Prostate gland (tissue), 2 donors: ENCODE measurements at regions not wholly inside any gene's neighbourhood (a gene's known extent, or its start where the extent isn't known, plus 50 kb on each side); places are given as distances from the start of the nearest gene placed in this dataset.

Source experiments
- DNase-seq: peaks from one replicate; pipeline ENCODE4 v3.0.0-alpha.2; 2019; ENCODE audit warnings: low spot score
- H3K27ac ChIP-seq, 2 donors: fragments of 200-600 bp; sonication (generic); 2 replicates each; pipeline ENCODE4 v1.5.1; 2017 to 2019
- H3K27me3 ChIP-seq: fragments of 200-600 bp; sonication (generic); replicated peaks from 2 replicates; pipeline ENCODE4 v1.5.1; 2019; ENCODE audit not compliant: insufficient read depth
- H3K36me3 ChIP-seq, 2 donors: fragments of 200-600 bp; sonication (generic); 1 replicate in 1 of 2; 2 replicates in 1 of 2; pipeline versions ENCODE4 v1.5.1 to v1.8.1; 2017 to 2019
- H3K4me1 ChIP-seq: fragments of 200-600 bp; sonication (generic); replicated peaks from 2 replicates; pipeline ENCODE4 v1.5.1; 2019
- H3K4me3 ChIP-seq, 2 donors: fragments of 200-600 bp; sonication (generic); 2 replicates each; pipeline ENCODE4 v1.5.1; 2017 to 2019
- H3K9me3 ChIP-seq: fragments of 200-600 bp; sonication (generic); 2 replicates; pipeline ENCODE4 v1.5.1; 2017
- POLR2A ChIP-seq: fragments of 450-650 bp; IDR thresholded peaks from one replicate; pipeline ENCODE4 v1.6.1; 2016; ENCODE audit warnings: antibody characterized with exemption, mild to moderate bottlenecking
- POLR2AphosphoS5 ChIP-seq: sonication (generic); formaldehyde crosslinking; IDR thresholded peaks from one replicate; pipeline ENCODE4 v1.6.1; 2017; ENCODE audit warnings: antibody characterized with exemption
- WGBS: methylation state at CpG from one replicate; pipeline ENCODE4 v1.1.5; 2018; 5-methylcytosine and 5-hydroxymethylcytosine counted together
- intact Hi-C: fragments of 100-400 bp; cut with DNase I; formaldehyde crosslinking; loops from one replicate; pipeline ENCODE4 v1.14.2; 2022
- TF ChIP-seq, protein P1 (sequence below), 4 experiments: fragments of 200-600 bp in 2 of 4; fragments of 450-650 bp in 2 of 4; sonication (generic) in 2 of 4; IDR thresholded peaks; 1 replicate in 3 of 4; 2 replicates in 1 of 4; pipeline ENCODE4 v1.5.1; 2016 to 2019; ENCODE audit warnings: antibody characterized with exemption in 4 of 4, mild to moderate bottlenecking in 2 of 4, moderate library complexity in 2 of 4

DNA sequence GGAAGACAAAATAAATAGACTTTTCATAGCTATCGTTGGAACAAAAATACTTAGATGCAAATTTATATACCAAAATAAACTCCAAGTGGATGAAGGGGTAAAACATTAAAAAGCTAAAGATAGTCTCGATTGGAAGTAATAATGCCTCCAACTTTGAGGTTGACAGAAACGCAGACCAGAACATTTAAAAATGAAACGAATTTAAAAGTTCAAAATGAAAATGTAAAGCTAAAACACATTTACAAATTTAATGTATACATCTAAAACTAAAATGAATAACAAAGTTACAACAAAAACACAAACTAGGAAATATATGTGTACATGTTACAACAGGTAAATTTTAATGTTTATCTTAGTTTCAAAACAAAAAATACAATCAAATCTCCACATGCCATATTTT lies 107.5 kb upstream of the AKR1E2 start:
- WGBS, result 92% methylated on average over 4 of the region's 4 CpGs
- no peak overlapping the region for H3K27ac ChIP-seq
- H3K9me3 ChIP-seq, result no peaks in the 10 kb centered on the region
- TF ChIP-seq POLR2A, result no peak
- TF ChIP-seq POLR2AphosphoS5, result no peak
- TF ChIP-seq, protein P1, sequence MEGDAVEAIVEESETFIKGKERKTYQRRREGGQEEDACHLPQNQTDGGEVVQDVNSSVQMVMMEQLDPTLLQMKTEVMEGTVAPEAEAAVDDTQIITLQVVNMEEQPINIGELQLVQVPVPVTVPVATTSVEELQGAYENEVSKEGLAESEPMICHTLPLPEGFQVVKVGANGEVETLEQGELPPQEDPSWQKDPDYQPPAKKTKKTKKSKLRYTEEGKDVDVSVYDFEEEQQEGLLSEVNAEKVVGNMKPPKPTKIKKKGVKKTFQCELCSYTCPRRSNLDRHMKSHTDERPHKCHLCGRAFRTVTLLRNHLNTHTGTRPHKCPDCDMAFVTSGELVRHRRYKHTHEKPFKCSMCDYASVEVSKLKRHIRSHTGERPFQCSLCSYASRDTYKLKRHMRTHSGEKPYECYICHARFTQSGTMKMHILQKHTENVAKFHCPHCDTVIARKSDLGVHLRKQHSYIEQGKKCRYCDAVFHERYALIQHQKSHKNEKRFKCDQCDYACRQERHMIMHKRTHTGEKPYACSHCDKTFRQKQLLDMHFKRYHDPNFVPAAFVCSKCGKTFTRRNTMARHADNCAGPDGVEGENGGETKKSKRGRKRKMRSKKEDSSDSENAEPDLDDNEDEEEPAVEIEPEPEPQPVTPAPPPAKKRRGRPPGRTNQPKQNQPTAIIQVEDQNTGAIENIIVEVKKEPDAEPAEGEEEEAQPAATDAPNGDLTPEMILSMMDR (IDR thresholded peaks at IDR 0.05), result no peak
- no peaks in the 10 kb centered on the region for H3K27me3 ChIP-seq
- intact Hi-C loops, result no loop called here
- DNase-seq, result no peak
- no peaks in the 10 kb centered on the region for H3K4me1 ChIP-seq
- no peaks in the 10 kb centered on the region for H3K36me3 ChIP-seq
- no peak overlapping the region for H3K4me3 ChIP-seq

DNA sequence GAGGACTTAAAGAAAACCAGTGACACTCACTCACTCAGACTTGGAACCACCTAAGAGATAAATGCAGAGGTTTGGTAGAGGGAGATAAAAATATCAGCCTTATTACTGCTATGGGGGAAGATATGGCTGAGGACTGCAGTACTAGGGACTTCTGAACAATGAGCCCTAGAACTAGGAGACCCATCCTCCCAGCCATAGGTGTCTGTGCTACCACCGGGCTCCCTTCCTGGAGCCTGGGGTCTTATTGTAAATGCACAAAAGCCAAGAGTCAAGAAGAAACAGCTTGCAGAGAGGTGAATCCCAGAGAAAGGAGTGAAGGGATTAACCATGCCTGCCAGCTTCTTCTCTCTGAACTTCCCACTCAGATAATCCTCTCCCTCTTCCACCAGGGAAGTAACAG lies 108.3 kb upstream of the AKR1E2 start:
- H3K36me3 ChIP-seq, result no peaks in the 10 kb centered on the region
- H3K27me3 ChIP-seq, result no peaks in the 10 kb centered on the region
- H3K9me3 ChIP-seq, result no peaks in the 10 kb centered on the region
- TF ChIP-seq POLR2AphosphoS5 (no peak), POLR2A (no peak)
- TF ChIP-seq, protein P1 (IDR thresholded peaks at IDR 0.05), result no peak
- H3K27ac ChIP-seq, result no peak overlapping the region
- intact Hi-C loops, result no loop called here
- H3K4me3 ChIP-seq, result no peak overlapping the region
- DNase-seq, result no peak
- 63% methylated on average over 1 of the region's 1 CpG for WGBS
- H3K4me1 ChIP-seq, result no peaks in the 10 kb centered on the region

DNA sequence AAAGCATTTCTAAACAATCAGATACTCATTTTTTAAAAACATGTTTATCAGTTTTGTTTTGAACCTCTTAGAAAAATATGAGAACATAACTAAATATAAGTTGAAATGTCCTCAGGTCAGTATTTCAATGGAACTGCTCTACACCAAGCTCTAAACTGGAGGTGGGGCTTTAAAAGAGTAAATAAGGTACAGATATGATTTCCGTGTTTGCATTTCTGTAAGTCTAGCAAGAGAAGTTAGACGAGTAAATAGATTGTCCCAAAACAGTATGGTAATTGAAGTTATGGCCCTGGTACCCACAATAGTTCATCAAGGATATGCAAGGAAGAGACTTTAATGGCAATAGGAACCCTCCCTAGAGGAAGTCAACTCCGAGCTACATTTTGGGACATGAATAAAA lies 115.1 kb upstream of the AKR1E2 start:
- no peaks in the 10 kb centered on the region for H3K27me3 ChIP-seq
- TF ChIP-seq, protein P1 (IDR thresholded peaks at IDR 0.05), result no peak
- no peak for TF ChIP-seq POLR2A
- TF ChIP-seq POLR2AphosphoS5, result no peak
- H3K4me3 ChIP-seq, result no peak overlapping the region
- intact Hi-C loops, result no loop called here
- H3K36me3 ChIP-seq, result no peaks in the 10 kb centered on the region
- WGBS, result 52% methylated on average over 3 of the region's 3 CpGs
- H3K27ac ChIP-seq, result no peak overlapping the region
- no peaks in the 10 kb centered on the region for H3K9me3 ChIP-seq
- DNase-seq, result no peak
- no peaks in the 10 kb centered on the region for H3K4me1 ChIP-seq

DNA sequence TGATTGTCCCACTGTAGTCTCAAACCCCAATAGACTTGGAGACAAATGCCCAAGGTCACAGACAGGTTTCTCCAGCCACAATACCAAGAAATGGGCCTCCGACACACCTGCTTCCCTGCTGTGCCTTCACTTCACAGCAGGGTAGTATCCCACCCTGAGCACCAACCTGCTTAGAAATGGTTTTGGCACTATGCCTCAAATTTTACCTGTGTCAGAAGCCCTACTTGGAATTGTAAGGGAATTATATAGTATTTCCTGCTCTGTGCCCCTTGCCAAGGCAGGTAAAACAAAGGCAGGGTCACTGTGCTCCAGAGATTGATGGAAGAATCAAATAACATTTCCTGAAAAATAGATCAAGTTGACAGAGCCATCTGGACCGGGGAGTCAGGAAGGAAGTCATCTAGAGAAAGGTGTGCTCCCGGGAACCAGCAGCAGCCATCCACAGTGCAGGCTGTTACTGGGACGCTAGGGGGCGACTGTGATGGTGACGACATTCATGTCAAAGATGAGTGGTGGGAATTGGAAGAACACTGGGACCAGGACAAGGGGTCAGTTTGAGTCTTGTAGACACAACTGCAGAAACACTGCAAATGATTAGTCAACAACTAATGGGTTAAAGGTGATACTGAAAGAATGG lies 117.8 kb upstream of the AKR1E2 start:
- Histone ChIP-seq H3K4me3 (no peak overlapping the region), H3K27ac (no peak overlapping the region), H3K4me1 (no peaks in the 10 kb centered on the region), H3K27me3 (no peaks in the 10 kb centered on the region), H3K36me3 (no peaks in the 10 kb centered on the region), H3K9me3 (no peaks in the 10 kb centered on the region)
- WGBS, result 63% methylated on average over 6 of the region's 6 CpGs
- intact Hi-C loops, result no loop called here
- no peak for DNase-seq
- TF ChIP-seq POLR2A (no peak), POLR2AphosphoS5 (no peak)

DNA sequence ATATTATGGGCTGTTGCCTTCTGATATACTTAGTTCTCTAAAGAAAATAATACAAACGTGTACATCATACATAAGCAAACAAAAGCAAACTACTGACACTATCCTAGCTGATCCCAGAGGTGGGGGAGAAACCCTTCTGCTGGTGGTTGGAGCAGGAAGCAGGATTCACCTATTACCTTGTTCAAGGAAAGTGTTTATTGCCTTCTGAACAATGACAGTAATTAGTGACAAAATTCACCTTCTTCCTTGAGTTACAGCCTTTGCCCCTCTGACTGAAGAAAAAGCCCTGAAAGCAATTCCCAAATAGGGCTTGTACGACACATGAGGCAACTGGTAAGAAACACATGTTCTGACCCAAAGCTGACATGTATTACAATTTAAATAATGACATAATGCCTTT lies 118.8 kb upstream of the AKR1E2 start:
- WGBS, result 70% methylated on average over 2 of the region's 2 CpGs
- no peaks in the 10 kb centered on the region for H3K9me3 ChIP-seq
- H3K27ac ChIP-seq, result no peak overlapping the region
- no peak for DNase-seq
- intact Hi-C loops, result no loop called here
- TF ChIP-seq, protein P1 (IDR thresholded peaks at IDR 0.05), result no peak
- TF ChIP-seq POLR2A, result no peak
- TF ChIP-seq POLR2AphosphoS5, result no peak
- no peaks in the 10 kb centered on the region for H3K27me3 ChIP-seq
- H3K4me3 ChIP-seq, result no peak overlapping the region
- no peaks in the 10 kb centered on the region for H3K4me1 ChIP-seq
- no peaks in the 10 kb centered on the region for H3K36me3 ChIP-seq
